IPS DF 6.9 (cell line): ENCODE measurements at regions not wholly inside any gene's neighbourhood (a gene's known extent, or its start where the extent isn't known, plus 50 kb on each side); places are given as distances from the start of the nearest gene placed in this dataset.

ENCODE experiments used
- DNase-seq: peaks from one replicate; pipeline ENCODE4 v3.0.0-alpha.2; 2013; ENCODE audit warnings: low read depth, low spot score
- H3K27ac ChIP-seq: one replicate; pipeline ENCODE4 v1.5.1; 2013; ENCODE audit warnings: low read length, control low read depth
- H3K27me3 ChIP-seq: 2 replicates; pipeline ENCODE4 v1.6.1; 2013; ENCODE audit warnings: mild to moderate bottlenecking, low read length; ENCODE audit not compliant: control insufficient read depth, insufficient read depth
- H3K36me3 ChIP-seq: 2 replicates; pipeline ENCODE4 v1.6.1; 2013; ENCODE audit warnings: low read length; ENCODE audit not compliant: control insufficient read depth, insufficient read depth
- H3K4me1 ChIP-seq: 2 replicates; pipeline ENCODE4 v1.6.1; 2013; ENCODE audit warnings: low read length; ENCODE audit not compliant: control insufficient read depth, insufficient read depth
- H3K4me3 ChIP-seq: 2 replicates; pipeline ENCODE4 v1.5.1; 2013; ENCODE audit warnings: mild to moderate bottlenecking, low read length
- H3K9me3 ChIP-seq: 2 replicates; pipeline ENCODE4 v1.6.1; 2013; ENCODE audit warnings: low read length, inconsistent platforms; ENCODE audit not compliant: control insufficient read depth, insufficient read depth
- WGBS: extraction: QIAGEN DNeasy Blood & Tissue Kit; methylation state at CpG from one replicate; pipeline ENCODE4 v1.1.7; 2013; ENCODE audit warnings: mixed read lengths, missing lambda C conversion rate; ENCODE audit not compliant: insufficient read length, insufficient coverage; 5-methylcytosine and 5-hydroxymethylcytosine counted together

- DNase-seq, result no peak
- Histone ChIP-seq H3K9me3 (peaks cover 1% of the 10 kb centered on the region; the same call in 1 of the 2 replicates), H3K27ac (no peak overlapping the region), H3K27me3 (no peaks in the 10 kb centered on the region), H3K4me1 (no peaks in the 10 kb centered on the region), H3K4me3 (no peak overlapping the region), H3K36me3 (peaks cover 6% of the 10 kb centered on the region)
- no CpG with 5 or more reads among the region's 1 CpG for WGBS
Observed at GRCh38 chr4:175033162-175033561, 115.0 kb downstream of the ADAM29 start.

GRCh38 chr4:175034007-175034406 is 115.8 kb downstream of the ADAM29 start:
- H3K27ac ChIP-seq, result no peak overlapping the region
- H3K4me3 ChIP-seq, result no peak overlapping the region
- H3K9me3 ChIP-seq, result peaks cover 1% of the 10 kb centered on the region; the same call in 1 of the 2 replicates
- H3K4me1 ChIP-seq, result no peaks in the 10 kb centered on the region
- no peak for DNase-seq
- H3K27me3 ChIP-seq, result no peaks in the 10 kb centered on the region
- peaks cover 6% of the 10 kb centered on the region for H3K36me3 ChIP-seq
- WGBS, result no CpG with 5 or more reads among the region's 1 CpG

- Histone ChIP-seq H3K9me3 (0 out of 2 replicates have a peak, but pooled peaks cover 1% of the 10 kb centered on the region), H3K4me3 (no peak overlapping the region), H3K4me1 (no peaks in the 10 kb centered on the region), H3K27ac (no peak overlapping the region), H3K27me3 (no peaks in the 10 kb centered on the region), H3K36me3 (peaks cover 6% of the 10 kb centered on the region)
- WGBS, result no CpG with 5 or more reads among the region's 2 CpGs
- DNase-seq, result no peak
Observed at GRCh38 chr4:175034986-175035705, 117.0 kb downstream of the ADAM29 start.

- WGBS, result no CpG with 5 or more reads among the region's 2 CpGs
- Histone ChIP-seq H3K27me3 (no peaks in the 10 kb centered on the region), H3K4me1 (no peaks in the 10 kb centered on the region), H3K9me3 (0 out of 2 replicates have a peak, but pooled peaks cover 1% of the 10 kb centered on the region), H3K4me3 (no peak overlapping the region), H3K27ac (no peak overlapping the region), H3K36me3 (peaks cover 6% of the 10 kb centered on the region)
- no peak for DNase-seq
Observed at GRCh38 chr4:175035905-175036304, 117.7 kb downstream of the ADAM29 start.

GRCh38 chr4:175048111-175048784 is 130.1 kb downstream of the ADAM29 start:
- Histone ChIP-seq H3K27me3 (no peaks in the 10 kb centered on the region), H3K36me3 (no peaks in the 10 kb centered on the region), H3K4me3 (no peak overlapping the region), H3K9me3 (no peaks in the 10 kb centered on the region), H3K27ac (no peak overlapping the region), H3K4me1 (no peaks in the 10 kb centered on the region)
- no CpG with 5 or more reads among the region's 1 CpG for WGBS
- no peak for DNase-seq

- no peak for DNase-seq
Observed at GRCh38 chr4:175048906-175049305, 130.7 kb downstream of the ADAM29 start.

GRCh38 chr4:175051974-175052373 is 133.8 kb downstream of the ADAM29 start:
- no CpG with 5 or more reads among the region's 2 CpGs for WGBS
- no peaks in the 10 kb centered on the region for H3K9me3 ChIP-seq

More at GRCh38 chr4:175048906-175049305, 130.7 kb downstream of the ADAM29 start:
- WGBS, result no CpG with 5 or more reads among the region's 4 CpGs
- no peaks in the 10 kb centered on the region for H3K36me3 ChIP-seq
- H3K4me3 ChIP-seq, result no peak overlapping the region
- H3K27ac ChIP-seq, result no peak overlapping the region
- no peaks in the 10 kb centered on the region for H3K27me3 ChIP-seq
- H3K9me3 ChIP-seq, result no peaks in the 10 kb centered on the region
- no peaks in the 10 kb centered on the region for H3K4me1 ChIP-seq

GRCh38 chr4:175054980-175055379 is 136.8 kb downstream of the ADAM29 start:
- Histone ChIP-seq H3K4me3 (no peak overlapping the region), H3K9me3 (no peaks in the 10 kb centered on the region), H3K36me3 (no peaks in the 10 kb centered on the region), H3K27me3 (no peaks in the 10 kb centered on the region), H3K27ac (no peak overlapping the region), H3K4me1 (0 out of 2 replicates have a peak, but pooled peaks cover 1% of the 10 kb centered on the region)
- no CpG with 5 or more reads among the region's 3 CpGs for WGBS
- DNase-seq, result peak; percentile 61

More at GRCh38 chr4:175051974-175052373, 133.8 kb downstream of the ADAM29 start:
- DNase-seq, result no peak
- Histone ChIP-seq H3K27ac (no peak overlapping the region), H3K27me3 (no peaks in the 10 kb centered on the region), H3K36me3 (no peaks in the 10 kb centered on the region), H3K4me3 (no peak overlapping the region), H3K4me1 (0 out of 2 replicates have a peak, but pooled peaks cover 1% of the 10 kb centered on the region)

- no peaks in the 10 kb centered on the region for H3K36me3 ChIP-seq
- no peaks in the 10 kb centered on the region for H3K4me1 ChIP-seq
- H3K27me3 ChIP-seq, result no peaks in the 10 kb centered on the region
- no peak for DNase-seq
- H3K27ac ChIP-seq, result no peak overlapping the region
- H3K4me3 ChIP-seq, result no peak overlapping the region
- no CpG with 5 or more reads among the region's 3 CpGs for whole genome bisulfite sequencing
- H3K9me3 ChIP-seq, result no peaks in the 10 kb centered on the region; the same call in 1 of the 2 replicates
Observed at GRCh38 chr4:175062183-175062592, 144.0 kb downstream of the ADAM29 start.

- H3K27me3 ChIP-seq, result no peaks in the 10 kb centered on the region
- H3K4me3 ChIP-seq, result no peak overlapping the region
- DNase-seq, result no peak
- no peaks in the 10 kb centered on the region for H3K4me1 ChIP-seq
- no peaks in the 10 kb centered on the region; the same call in 1 of the 2 replicates for H3K9me3 ChIP-seq
- H3K27ac ChIP-seq, result no peak overlapping the region
- no peaks in the 10 kb centered on the region for H3K36me3 ChIP-seq
Observed at GRCh38 chr4:175065228-175065627, 147.1 kb downstream of the ADAM29 start.
